K562 (cell line): ENCODE measurements at regions not wholly inside any gene's neighbourhood (a gene's known extent, or its start where the extent isn't known, plus 50 kb on each side); places are given as distances from the start of the nearest gene placed in this dataset.

Experiments
- ATAC-seq: fragments of 200-7000 bp; cut with Tn5 transposase; 3 replicates; pipeline ENCODE4 v1.9.1; 2020; ENCODE audit warnings: moderate library complexity
- BruUV-seq: library from RNA; stranded (reverse); fragments of 400-500 nt; replicated peaks from 2 replicates; lab custom pipeline; 2021; lab: Mats Ljungman, UMichigan
- CTCF ChIA-PET: fragments of 300-600 bp; formaldehyde crosslinking; extraction: SDS; loops from one replicate; lab custom pipeline; 2021; ENCODE audit warnings: low intra/inter-chr PET ratio; lab: Yijun Ruan, JAX
- POLR2A ChIA-PET: fragments of 300-600, 350-650 bp; sonication (Branson Sonifier 250); formaldehyde crosslinking; extraction: SDS; loops from one replicate; lab custom pipeline; 2021; ENCODE audit warnings: antibody characterized with exemption, inconsistent platforms; lab: Yijun Ruan, JAX
- DNase-seq, 4 experiments: peaks; one replicate each; pipeline versions ENCODE4 v3.0.0 to v3.0.0-alpha.2; 2011 to 2018; ENCODE audit warnings: low spot score in 3 of 4, mixed read lengths in 3 of 4; ENCODE audit errors: extremely low read depth in 1 of 4
- FAIRE-seq: peaks from 2 replicates; lab custom pipeline; 2011; peaks lifted over from hg19 to GRCh38; lab: Jason Lieb, UNC
- H2AFZ ChIP-seq: 2 replicates; pipeline ENCODE4 v1.6.0; 2011; ENCODE audit warnings: low read depth, low read length, control low read depth, inconsistent platforms
- H3K27ac ChIP-seq: fragments of 200-600 bp; 3 replicates; pipeline ENCODE4 v1.8.0; 2011; ENCODE audit warnings: low read depth, mild to moderate bottlenecking, control low read depth, inconsistent platforms, low read length, moderate library complexity, mixed read lengths; ENCODE audit errors: extremely low read depth
- H3K27me3 ChIP-seq, 2 experiments: fragments of 300-600 bp in 1 of 2; 2 replicates in 1 of 2; 3 replicates in 1 of 2; pipeline versions ENCODE4 v1.6.0 to v1.8.0; 2011; ENCODE audit warnings: inconsistent platforms in 2 of 2, low read length in 2 of 2, mild to moderate bottlenecking in 1 of 2, mixed read lengths in 1 of 2, moderate library complexity in 1 of 2; ENCODE audit not compliant: control insufficient read depth in 2 of 2, insufficient read depth in 2 of 2
- H3K36me3 ChIP-seq: fragments of 300-600 bp; 3 replicates; pipeline ENCODE4 v1.8.0; 2011; ENCODE audit warnings: mild to moderate bottlenecking, low read length, inconsistent platforms; ENCODE audit not compliant: control insufficient read depth, insufficient read depth
- H3K4me1 ChIP-seq, 2 experiments: fragments of 200-600 bp in 1 of 2; replicated peaks in 1 of 2; 2 replicates in 1 of 2; 3 replicates in 1 of 2; pipeline versions ENCODE4 v1.5.1 to v1.8.0; 2011; ENCODE audit warnings: inconsistent platforms in 2 of 2, low read length in 2 of 2, mild to moderate bottlenecking in 1 of 2, mixed read lengths in 1 of 2, moderate library complexity in 1 of 2; ENCODE audit not compliant: control insufficient read depth in 2 of 2, insufficient read depth in 2 of 2
- H3K4me2 ChIP-seq: 2 replicates; pipeline ENCODE4 v1.6.1; 2011; ENCODE audit warnings: low read length, control low read depth, inconsistent platforms, mixed read lengths; ENCODE audit not compliant: insufficient read depth
- H3K4me3 ChIP-seq: fragments of 200-600 bp; sonication (generic), shearing (Covaris generic); 2 replicates; pipeline ENCODE4 v1.5.1; 2016; ENCODE audit warnings: control low read depth, inconsistent platforms
- H3K79me2 ChIP-seq: fragments of 200-600 bp; 3 replicates; pipeline ENCODE4 v1.8.0; 2011; ENCODE audit warnings: low read length, inconsistent platforms; ENCODE audit not compliant: control insufficient read depth, insufficient read depth
- H3K9ac ChIP-seq, 2 experiments: 2 replicates each; pipeline versions ENCODE4 v1.6.0 to v1.6.1; 2011; ENCODE audit warnings: low read depth in 2 of 2, low read length in 2 of 2, control low read depth in 1 of 2, inconsistent platforms in 1 of 2, mild to moderate bottlenecking in 1 of 2, mixed read lengths in 1 of 2; ENCODE audit not compliant: insufficient read depth in 1 of 2
- H3K9me1 ChIP-seq: one replicate; pipeline ENCODE4 v1.6.0; 2011; ENCODE audit warnings: inconsistent platforms, mild to moderate bottlenecking, low read length, moderate library complexity; ENCODE audit not compliant: control insufficient read depth, insufficient read depth
- H3K9me3 ChIP-seq: replicated peaks from 2 replicates; pipeline ENCODE4 v1.5.1; 2011; ENCODE audit warnings: low read depth, low read length, inconsistent platforms; ENCODE audit not compliant: control insufficient read depth, insufficient read depth
- H4K20me1 ChIP-seq: replicated peaks from 2 replicates; pipeline ENCODE4 v1.6.1; 2011; ENCODE audit warnings: low read length, inconsistent platforms, mixed read lengths; ENCODE audit not compliant: control insufficient read depth, insufficient read depth
- BDP1 ChIP-seq: IDR thresholded peaks from 3 replicates; pipeline ENCODE4 v1.6.1; 2011; ENCODE audit not compliant: insufficient read length, insufficient read depth
- FOS ChIP-seq: IDR thresholded peaks from 3 replicates; pipeline ENCODE4 v1.6.1; 2011; ENCODE audit not compliant: insufficient read length; ENCODE audit errors: extremely low read depth
- POLR2G ChIP-seq: fragments of 200-400 bp; formaldehyde crosslinking; IDR thresholded peaks from 2 replicates; pipeline ENCODE4 v1.6.1; 2017; ENCODE audit warnings: low read depth, mild to moderate bottlenecking, antibody characterized with exemption, low read length, moderate library complexity
- SPI1 ChIP-seq: IDR thresholded peaks from 2 replicates; pipeline ENCODE4 v1.6.1; 2011; ENCODE audit warnings: low read depth, low read length, control low read depth, borderline replicate concordance
- SUPT5H ChIP-seq: fragments of 450-650 bp; IDR thresholded peaks from 2 replicates; pipeline ENCODE4 v1.6.1; 2016
- ZKSCAN3 ChIP-seq: fragments of 250-450 bp; sonication (Bioruptor Pico); IDR thresholded peaks from 2 replicates; pipeline ENCODE4 v1.4.0; 2020
- ZNF79 ChIP-seq: fragments of 250-450 bp; sonication (Bioruptor Pico); IDR thresholded peaks from 2 replicates; pipeline ENCODE4 v1.4.0; 2020; ENCODE audit warnings: low read depth, mild to moderate bottlenecking, moderate library complexity
- WGBS: fragments of 100-300 bp; shearing (Covaris generic); methylation state at CpG from one replicate; pipeline ENCODE4 v1.1.6; 2016; ENCODE audit warnings: low coverage, mixed read lengths; ENCODE audit not compliant: insufficient coverage; ENCODE audit errors: missing lambda C conversion rate; 5-methylcytosine and 5-hydroxymethylcytosine counted together
- in situ Hi-C: fragments of 300-500 bp; cut with MboI; formaldehyde crosslinking; loops from 4 replicates; pipeline ENCODE4 v1.15.0; 2018; ENCODE audit warnings: inconsistent platforms, mixed read lengths
- intact Hi-C: fragments of 100-400 bp; cut with micrococcal nuclease; formaldehyde crosslinking; loops from 2 replicates; pipeline ENCODE4 v1.14.2; 2022
- TF ChIP-seq, protein P1 (sequence below), 2 experiments: fragments of 450-650 bp in 1 of 2; sonication (generic) in 1 of 2; formaldehyde crosslinking; conservative IDR thresholded peaks; 2 replicates each; pipeline versions ENCODE4 v1.4.0 to v1.8.1; 2020 to 2022; ENCODE audit warnings: mild to moderate bottlenecking in 1 of 2, missing genetic modification reagents in 1 of 2

DNA sequence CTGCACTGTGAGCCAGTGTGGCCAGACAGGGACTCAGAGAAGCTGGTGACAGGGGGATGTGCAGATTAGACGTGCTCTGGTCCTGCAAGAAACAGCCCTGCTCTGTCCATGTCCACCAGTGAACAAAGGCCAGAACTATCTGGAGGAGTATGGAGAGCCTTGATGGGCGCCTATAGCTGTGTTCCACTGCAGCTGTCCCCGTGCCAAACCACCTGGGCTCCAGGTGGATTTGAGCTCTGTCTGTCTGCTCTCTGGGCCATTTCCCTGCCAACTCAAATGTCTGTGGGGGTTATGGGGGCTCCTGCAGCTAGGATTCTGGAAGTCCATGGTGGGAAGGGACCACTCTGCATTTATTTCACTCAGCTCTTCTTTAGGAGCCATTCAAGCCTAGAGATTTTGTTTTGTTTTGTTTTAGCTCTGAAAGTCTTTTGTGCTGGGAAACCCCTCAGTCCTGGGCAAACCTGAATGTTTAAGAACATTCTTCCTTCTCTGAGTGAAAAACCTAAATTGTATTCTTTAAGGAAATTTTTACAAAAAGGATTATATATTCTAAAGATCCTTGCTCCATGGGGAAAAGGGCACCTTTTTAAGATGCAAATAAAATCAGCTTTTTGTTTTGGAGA lies 1039.5 kb upstream of the SORCS1 start (continued):
- TF ChIP-seq POLR2G (no peak), FOS (no peak), BDP1 (no peak), ZKSCAN3 (no peak), SPI1 (no peak), ZNF79 (no peak)
- TF ChIP-seq, protein P1, sequence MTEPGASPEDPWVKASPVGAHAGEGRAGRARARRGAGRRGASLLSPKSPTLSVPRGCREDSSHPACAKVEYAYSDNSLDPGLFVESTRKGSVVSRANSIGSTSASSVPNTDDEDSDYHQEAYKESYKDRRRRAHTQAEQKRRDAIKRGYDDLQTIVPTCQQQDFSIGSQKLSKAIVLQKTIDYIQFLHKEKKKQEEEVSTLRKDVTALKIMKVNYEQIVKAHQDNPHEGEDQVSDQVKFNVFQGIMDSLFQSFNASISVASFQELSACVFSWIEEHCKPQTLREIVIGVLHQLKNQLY (CRISPR knock-in tag; conservative IDR thresholded peaks at IDR 0.05) = no peak
- TF ChIP-seq, all 486 proteins: peak for 0

DNA sequence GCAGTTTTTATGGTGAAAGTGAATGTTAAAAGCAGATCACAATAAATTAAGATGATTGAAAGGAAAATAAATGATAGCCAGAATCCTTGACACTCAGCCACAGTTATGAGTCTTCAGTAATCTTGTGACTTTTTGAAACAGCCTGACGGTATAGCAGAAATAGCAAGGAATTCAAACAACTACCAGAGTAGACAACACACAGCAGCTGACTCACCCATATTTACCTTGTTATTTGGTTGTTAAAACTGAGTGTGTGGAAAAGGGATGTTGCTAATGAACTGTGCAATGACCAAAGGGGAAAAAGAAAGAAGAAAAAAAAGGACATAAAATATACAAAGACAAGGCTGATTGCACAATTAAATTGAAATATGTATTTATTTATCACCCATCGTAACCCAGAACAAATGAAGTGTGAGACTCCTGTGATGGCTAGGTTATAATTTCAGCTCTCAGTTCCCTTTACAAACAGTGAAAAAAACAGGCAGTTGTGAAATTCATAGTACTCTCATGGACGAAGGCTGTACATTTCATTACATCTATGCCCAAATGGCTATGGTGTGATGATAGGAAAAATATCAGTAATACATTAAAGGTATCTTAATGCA lies 1023.0 kb upstream of the SORCS1 start:
- H2AFZ ChIP-seq = no peak overlapping the region
- no peaks in the 10 kb centered on the region for H4K20me1 ChIP-seq
- no peak overlapping the region for H3K4me3 ChIP-seq
- H3K36me3 ChIP-seq = no peaks in the 10 kb centered on the region
- H3K9ac ChIP-seq = no peak overlapping the region
- ATAC-seq (no peak), FAIRE-seq (no peak), DNase-seq (no peak)
- no peaks in the 10 kb centered on the region for H3K27me3 ChIP-seq
- no peak overlapping the region for H3K27ac ChIP-seq
- no peak for TF ChIP-seq SUPT5H
- no peaks in the 10 kb centered on the region for H3K9me3 ChIP-seq
- ChIA-PET POLR2A (no interaction called here), CTCF (no interaction called here)
- no peak overlapping the region for H3K4me2 ChIP-seq
- H3K79me2 ChIP-seq = no peaks in the 10 kb centered on the region
- 0% methylated on average over 2 of the region's 3 CpGs for WGBS
- in situ Hi-C loops = no loop called here
- intact Hi-C loops = no loop called here
- no peaks in the 10 kb centered on the region for H3K9me1 ChIP-seq
- no TSS peak for BruUV-seq
- no peaks in the 10 kb centered on the region for H3K4me1 ChIP-seq
